NOMO-1 (cell line): ENCODE measurements at regions not wholly inside any gene's neighbourhood (a gene's known extent, or its start where the extent isn't known, plus 50 kb on each side); places are given as distances from the start of the nearest gene placed in this dataset.

Source experiments
- DNase-seq, 2 experiments: peaks; one replicate each; lab custom pipeline; 2025; ENCODE audit not compliant: unreplicated experiment in 2 of 2; lab: John Stamatoyannopoulos, UW

DNA sequence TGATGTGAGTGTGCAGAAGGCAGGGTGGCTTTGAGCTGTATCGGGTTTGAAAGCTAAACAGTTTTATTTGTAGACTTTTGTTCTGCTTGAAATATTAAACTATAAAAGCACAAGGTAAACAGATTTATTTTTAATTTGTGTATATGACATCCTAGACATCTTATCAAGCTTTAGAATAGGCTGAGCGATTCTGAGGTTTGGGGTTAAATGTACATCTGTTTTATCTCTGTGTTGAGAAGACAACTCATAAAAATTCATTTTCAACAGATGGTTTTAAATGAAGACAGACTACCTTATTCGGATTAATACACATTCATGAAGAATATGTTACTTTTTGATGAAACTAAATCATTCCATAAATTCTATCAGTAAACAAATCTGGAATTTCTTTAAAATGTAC lies 368.8 kb downstream of the RPRM start:
- no peak for DNase-seq

GRCh38 chr2:153106802-153107477 lies 371.6 kb downstream of the RPRM start:
- no peak for DNase-seq

GRCh38 chr2:153105829-153106578 lies 372.6 kb downstream of the RPRM start:
- no peak for DNase-seq

DNA sequence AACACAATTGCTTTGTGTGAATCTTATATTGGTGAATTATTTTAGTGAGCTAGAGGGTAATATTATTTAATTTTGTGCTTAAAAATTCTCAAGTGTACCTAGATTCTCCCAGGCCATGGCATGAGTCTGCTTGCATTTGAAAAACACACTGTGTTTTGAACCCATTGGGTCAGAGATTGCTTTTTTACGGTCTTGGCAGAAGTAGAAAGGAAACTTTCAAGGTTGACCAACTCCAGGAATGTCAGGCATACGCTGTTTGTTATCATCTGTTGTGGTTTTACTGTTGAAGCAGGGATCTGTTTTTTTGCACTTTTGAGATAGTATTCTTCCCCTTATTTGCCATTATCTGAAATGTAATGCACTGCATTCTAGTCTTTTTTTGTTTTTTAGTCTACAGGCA lies 377.4 kb downstream of the RPRM start:
- no peak for DNase-seq

GRCh38 chr2:153100151-153100550 lies 378.4 kb downstream of the RPRM start:
- DNase-seq: no peak

DNA sequence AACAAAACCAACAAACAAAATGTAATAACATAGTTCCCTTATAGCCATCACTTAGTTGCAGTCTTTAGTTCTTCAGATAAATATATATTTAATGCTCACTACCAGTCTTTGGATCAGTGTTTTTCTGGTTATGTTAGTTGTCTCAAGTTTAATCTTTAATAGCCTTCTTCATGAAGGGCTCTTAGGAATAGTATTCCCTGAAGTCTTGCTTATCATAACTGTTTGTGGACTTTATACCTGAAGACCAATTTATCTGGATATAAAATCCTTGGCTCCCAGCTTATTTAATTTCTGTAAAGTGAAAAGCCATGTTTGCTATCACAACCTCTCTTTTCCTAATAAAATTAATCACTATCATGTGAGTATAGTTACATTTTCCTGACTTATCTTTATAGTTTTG lies 379.7 kb downstream of the ARL6IP6 start:
- DNase-seq: no peak

GRCh38 chr2:153096272-153096671 lies 377.9 kb downstream of the ARL6IP6 start:
- DNase-seq: no peak

DNA sequence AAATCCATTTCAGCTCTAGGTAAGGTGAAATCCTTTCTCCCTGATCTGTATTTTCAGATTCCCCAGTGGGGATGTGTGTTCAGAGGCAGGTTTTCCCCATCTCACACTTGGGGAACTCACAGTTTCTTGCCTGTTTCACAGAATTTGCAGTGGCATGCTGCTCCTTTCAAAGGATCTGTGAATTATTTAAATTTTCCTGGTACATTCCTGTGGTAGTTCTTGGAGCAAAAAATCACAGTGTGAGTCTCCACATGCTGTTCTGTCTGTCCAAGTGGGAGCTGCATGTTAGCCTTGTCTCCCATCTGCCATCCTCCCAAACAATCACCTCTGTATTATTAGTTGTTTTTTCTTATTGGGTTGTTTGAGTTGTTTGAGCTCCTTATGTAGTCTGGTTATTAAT lies 372.9 kb downstream of the ARL6IP6 start:
- no peak for DNase-seq

- no peak for DNase-seq
Measured at GRCh38 chr2:153079315-153079714, 360.9 kb downstream of the ARL6IP6 start.

DNA sequence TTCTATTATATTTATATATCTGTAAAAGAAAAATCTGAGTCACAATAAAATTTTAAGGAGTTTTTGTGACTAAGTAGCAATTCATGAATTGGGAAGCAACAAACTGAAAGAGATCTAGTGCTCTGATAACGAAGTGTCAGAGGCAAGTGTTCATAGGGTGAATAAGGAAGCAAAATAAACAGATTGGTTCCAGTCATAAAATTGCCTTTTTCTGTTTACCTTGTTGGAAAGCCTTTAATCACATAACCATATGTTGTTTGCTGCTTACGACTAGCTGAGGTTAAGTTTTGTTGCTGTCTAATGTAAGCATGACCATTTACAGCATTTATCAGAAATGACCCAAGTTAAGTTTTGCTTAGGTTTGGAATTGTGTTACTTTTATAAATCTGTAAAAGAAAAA lies 358.9 kb downstream of the ARL6IP6 start:
- DNase-seq: no peak

DNA sequence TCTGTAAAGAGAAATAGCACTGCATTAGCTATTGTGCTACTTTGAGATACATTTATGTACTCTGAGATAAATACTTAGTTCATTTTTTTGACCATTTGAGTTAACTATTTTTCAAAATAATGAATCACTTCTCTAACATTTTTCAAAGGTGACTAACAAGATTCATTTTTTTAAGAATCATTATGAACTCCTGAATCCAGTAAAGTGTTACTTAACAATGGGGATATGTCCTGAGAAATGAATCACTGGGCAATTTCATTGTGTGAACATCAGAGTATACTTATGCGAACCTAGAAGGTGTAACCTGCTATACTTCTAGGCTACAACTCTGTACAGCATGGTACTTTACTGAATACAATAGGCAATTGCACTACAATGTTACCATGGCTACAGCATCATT lies 355.8 kb downstream of the ARL6IP6 start:
- no peak for DNase-seq

GRCh38 chr2:153072813-153073212 lies 354.4 kb downstream of the ARL6IP6 start:
- DNase-seq: no peak

DNA sequence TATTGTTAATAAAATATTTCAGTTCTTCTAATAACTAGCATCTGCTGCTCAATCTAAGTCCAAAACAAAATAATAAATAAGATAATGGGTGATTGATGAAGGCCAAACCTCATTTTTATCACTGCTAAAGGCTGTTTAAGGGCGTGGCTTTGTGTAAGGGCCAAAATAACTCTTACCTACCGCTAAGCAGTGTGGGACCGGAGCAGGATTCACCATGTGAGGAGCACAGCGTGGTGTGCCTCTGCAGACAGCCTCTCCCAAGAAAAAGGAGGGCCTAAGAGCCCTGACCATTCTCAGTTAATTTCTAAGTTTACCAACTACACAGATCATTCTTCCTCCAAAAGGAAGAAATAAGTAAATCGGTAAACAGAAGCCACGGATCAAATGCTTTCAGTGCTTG lies 353.7 kb downstream of the ARL6IP6 start:
- no peak for DNase-seq

DNA sequence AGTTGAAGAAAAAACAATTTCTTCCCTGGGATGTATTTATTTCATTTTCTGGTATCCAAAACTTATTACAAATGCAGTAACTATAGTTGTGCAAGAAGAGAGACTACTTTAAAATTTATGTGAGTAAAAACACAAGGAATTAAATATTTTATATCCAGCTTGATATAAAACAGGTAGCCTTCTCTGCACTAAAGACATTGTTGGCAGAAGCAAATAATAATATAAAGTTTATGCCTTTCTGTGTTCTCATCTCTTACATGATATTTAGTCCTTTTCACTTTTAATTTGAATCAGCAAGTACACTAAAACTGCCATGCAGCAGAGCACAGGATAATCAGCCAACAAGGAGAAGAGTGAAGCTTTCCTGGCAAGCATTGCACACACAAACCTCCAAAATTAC lies 352.7 kb downstream of the ARL6IP6 start:
- DNase-seq: no peak

DNA sequence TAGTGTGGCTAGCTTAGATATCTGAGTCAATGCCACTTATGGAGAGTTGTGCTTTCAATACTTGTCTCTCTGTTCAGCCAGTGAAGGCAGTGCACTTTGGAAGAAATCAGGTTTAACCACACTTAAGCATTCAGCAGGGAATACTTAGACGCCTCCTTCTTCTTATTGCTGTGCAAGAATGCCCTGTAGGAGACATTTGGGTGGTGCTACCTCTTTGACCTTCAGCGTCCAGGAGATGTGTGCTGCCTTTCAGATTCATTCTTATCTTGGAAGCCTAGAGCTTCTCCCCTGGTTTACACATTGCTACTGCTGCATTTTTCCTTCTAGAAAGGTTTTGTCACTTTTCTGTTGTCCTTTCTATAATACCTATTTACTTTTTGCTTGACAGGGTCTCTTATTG lies 350.5 kb downstream of the ARL6IP6 start:
- no peak for DNase-seq

DNA sequence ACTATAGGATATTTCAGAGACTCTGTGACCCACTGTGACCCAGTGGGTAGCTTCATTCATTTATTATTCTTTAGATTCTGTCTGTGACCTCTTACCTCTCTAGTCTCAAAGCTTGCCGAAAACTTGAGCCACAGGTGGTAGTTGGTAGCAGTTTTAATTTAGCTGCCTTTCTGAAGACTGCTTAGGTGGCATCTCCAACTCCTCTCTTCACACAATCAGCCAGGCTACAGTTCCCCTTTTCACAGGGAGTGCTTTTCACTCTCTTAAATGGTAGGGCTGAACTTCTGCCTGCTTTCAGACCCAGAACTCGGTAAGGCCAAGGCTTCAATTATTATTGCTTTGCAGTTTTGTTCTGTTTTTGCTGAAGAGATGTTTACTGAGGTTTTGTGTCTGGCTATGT lies 349.6 kb downstream of the ARL6IP6 start:
- no peak for DNase-seq

DNA sequence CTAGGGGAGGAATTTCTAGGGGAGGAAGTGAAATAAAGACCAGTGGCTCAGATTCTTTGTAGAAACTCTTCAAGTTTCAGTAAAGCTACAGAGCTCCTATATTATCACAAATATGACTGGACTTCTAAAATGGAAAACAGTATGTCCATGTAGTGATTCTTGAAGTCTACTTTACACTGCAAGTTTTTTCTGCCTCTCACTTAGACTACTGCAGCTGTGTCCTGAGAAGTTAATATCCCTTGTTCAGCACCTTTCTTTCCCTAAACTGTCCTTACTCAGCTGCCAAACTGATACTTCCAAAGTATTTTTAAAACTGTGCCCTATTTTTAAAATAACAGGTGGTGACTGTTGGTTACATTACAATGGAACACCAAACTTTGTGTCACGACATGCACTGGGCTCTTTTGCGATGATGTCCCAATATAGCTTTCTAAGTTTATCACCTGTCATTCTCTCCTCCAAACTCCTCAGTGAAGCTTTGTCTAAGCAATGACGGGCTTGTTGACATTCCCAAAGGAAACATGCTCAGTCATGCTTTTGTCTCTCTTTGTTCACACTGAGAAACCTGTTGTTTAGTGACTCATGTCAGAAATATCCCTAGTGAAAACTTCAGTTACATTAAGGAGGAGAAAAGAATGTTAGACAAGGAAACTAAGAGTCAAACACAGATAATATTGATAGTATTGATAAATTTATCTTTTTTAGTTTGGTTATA lies 341.1 kb downstream of the ARL6IP6 start:
- no peak for DNase-seq

GRCh38 chr2:153057743-153058142 lies 339.3 kb downstream of the ARL6IP6 start:
- no peak for DNase-seq

DNA sequence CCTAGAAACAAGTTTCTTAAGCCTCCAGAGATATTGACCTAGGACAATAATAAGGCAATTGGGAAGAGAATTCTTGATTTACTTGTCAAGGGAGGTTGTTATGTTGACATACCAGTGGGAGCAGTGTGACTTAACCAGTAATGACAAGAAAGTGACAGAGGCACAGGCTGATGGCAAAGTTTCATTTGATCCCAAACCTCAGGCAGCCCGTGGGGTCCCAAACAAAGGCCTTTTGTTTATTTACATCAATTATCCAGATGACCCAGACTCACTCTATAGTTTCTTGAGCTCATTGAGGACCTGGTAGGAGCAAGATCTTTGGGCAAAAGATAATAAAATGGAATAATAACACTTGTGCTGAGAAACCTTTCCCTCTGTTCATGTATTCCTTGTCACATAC lies 336.8 kb downstream of the ARL6IP6 start:
- no peak for DNase-seq

- no peak for DNase-seq
Measured at GRCh38 chr2:153052807-153053559, 334.6 kb downstream of the ARL6IP6 start.

GRCh38 chr2:153047220-153047619 lies 328.8 kb downstream of the ARL6IP6 start:
- no peak for DNase-seq
